ENCODE measurements at regions not wholly inside any gene's neighbourhood (a gene's known extent, or its start where the extent isn't known, plus 50 kb on each side); places are given as distances from the start of the nearest gene placed in this dataset.

- no peak for TF ChIP-seq SIX5 (IDR thresholded peaks at IDR 0.05; ENCODE audit: low read depth, low read length)
- TF ChIP-seq BRCA1 (IDR thresholded peaks at IDR 0.05; ENCODE audit: low read depth, low read length) = no peak
- TF ChIP-seq POLR2A (IDR thresholded peaks at IDR 0.05; ENCODE audit: control extremely low read depth in 1 of 2, low read depth in 2 of 2, low read length in 2 of 2) = no peak
- TF ChIP-seq SP2 (IDR thresholded peaks at IDR 0.05; ENCODE audit: low read length) = no peak
- no peak for TF ChIP-seq EGR1 (IDR thresholded peaks at IDR 0.05; ENCODE audit: borderline replicate concordance, low read depth, low read length)
- no peak for TF ChIP-seq CTCF (IDR thresholded peaks at IDR 0.05; ENCODE audit: control extremely low read depth in 1 of 3, insufficient read depth in 1 of 3, low read depth in 1 of 3, low read length in 3 of 3)
- TF ChIP-seq NRF1 (IDR thresholded peaks at IDR 0.05; ENCODE audit: low read depth, low read length) = no peak
- TF ChIP-seq CHD1 (IDR thresholded peaks at IDR 0.05; ENCODE audit: low read depth, low read length) = no peak
- TF ChIP-seq, protein P1, sequence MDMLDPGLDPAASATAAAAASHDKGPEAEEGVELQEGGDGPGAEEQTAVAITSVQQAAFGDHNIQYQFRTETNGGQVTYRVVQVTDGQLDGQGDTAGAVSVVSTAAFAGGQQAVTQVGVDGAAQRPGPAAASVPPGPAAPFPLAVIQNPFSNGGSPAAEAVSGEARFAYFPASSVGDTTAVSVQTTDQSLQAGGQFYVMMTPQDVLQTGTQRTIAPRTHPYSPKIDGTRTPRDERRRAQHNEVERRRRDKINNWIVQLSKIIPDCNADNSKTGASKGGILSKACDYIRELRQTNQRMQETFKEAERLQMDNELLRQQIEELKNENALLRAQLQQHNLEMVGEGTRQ (IDR thresholded peaks at IDR 0.05; ENCODE audit: low read length) = no peak
- no peak for TF ChIP-seq JUN (IDR thresholded peaks at IDR 0.05; ENCODE audit: low read depth, low read length)
- TF ChIP-seq BCL11A (IDR thresholded peaks at IDR 0.05; ENCODE audit: low read depth in 2 of 2, low read length in 2 of 2) = no peak
- no peak for TF ChIP-seq TCF12 (IDR thresholded peaks at IDR 0.05; ENCODE audit: low read depth, low read length)
- Histone ChIP-seq H3K4me3 (ENCODE audit: extremely low read depth in 1 of 4, insufficient read depth in 2 of 4, low read depth in 3 of 4, low read length in 4 of 4) (no peak overlapping the region), H3K23ac (ENCODE audit: insufficient read length) (no peak overlapping the region), H2BK120ac (replicated peaks; ENCODE audit: low read depth, low read length) (no peak overlapping the region), H3K4me2 (ENCODE audit: insufficient read depth in 1 of 2, low read depth in 2 of 2, low read length in 2 of 2) (no peak overlapping the region), H3K36me3 (ENCODE audit: control insufficient read depth in 2 of 4, insufficient read depth in 4 of 4, low read length in 3 of 4) (no peaks in the 10 kb centered on the region), H4K91ac (replicated peaks; ENCODE audit: insufficient read length, low read length) (no peak overlapping the region), H3K9me3 (ENCODE audit: insufficient read depth in 2 of 2, low read depth in 1 of 2, low read length in 1 of 2) (peaks cover 0 to 6% of the 10 kb centered on the region in 2 experiments; a peak in 1 of 4 replicates), H3K27me3 (replicated peaks in 1 of 4; ENCODE audit: control insufficient read depth in 3 of 4, extremely low read depth in 1 of 4, insufficient read depth in 3 of 4, low read length in 3 of 4) (no peaks in the 10 kb centered on the region), H4K5ac (ENCODE audit: insufficient read length, low read depth, low read length) (no peak overlapping the region), H2AFZ (ENCODE audit: low read length) (no peak overlapping the region), H3K23me2 (ENCODE audit: low read depth, low read length) (no peaks in the 10 kb centered on the region), H3K4ac (replicated peaks; ENCODE audit: insufficient read length, low read depth, low read length) (no peak overlapping the region), H3K14ac (ENCODE audit: insufficient read length) (no peak overlapping the region), H3K4me1 (replicated peaks in 1 of 4; ENCODE audit: control insufficient read depth in 3 of 4, insufficient read depth in 4 of 4, low read length in 3 of 4) (no peaks in the 10 kb centered on the region), H2BK12ac (ENCODE audit: low read depth, low read length) (no peak overlapping the region), H4K20me1 (replicated peaks in 1 of 2; ENCODE audit: control insufficient read depth in 1 of 2, insufficient read depth in 2 of 2, low read length in 2 of 2) (no peaks in the 10 kb centered on the region), H4K8ac (ENCODE audit: extremely low read depth, insufficient read depth, low read length) (no peak overlapping the region), H2BK15ac (ENCODE audit: low read length) (no peak overlapping the region), H2BK5ac (ENCODE audit: low read depth, low read length) (no peak overlapping the region), H2AK5ac (ENCODE audit: low read depth, low read length) (no peak overlapping the region), H3K56ac (replicated peaks; ENCODE audit: insufficient read length, low read depth, low read length) (no peak overlapping the region), H3K79me2 (ENCODE audit: control insufficient read depth in 1 of 2, insufficient read depth in 2 of 2, low read length in 2 of 2) (no peaks in the 10 kb centered on the region), H3K18ac (ENCODE audit: extremely low read depth, low read length) (no peak overlapping the region), H3K79me1 (ENCODE audit: low read depth, low read length) (no peaks in the 10 kb centered on the region), H3K9ac (replicated peaks in 1 of 4; ENCODE audit: extremely low read depth in 1 of 4, low read depth in 3 of 4, low read length in 3 of 4) (no peak overlapping the region), H2BK20ac (ENCODE audit: low read length) (no peak overlapping the region), H3K27ac (ENCODE audit: low read depth, low read length) (no peak overlapping the region)
- 96% methylated on average over 3 of the region's 3 CpGs; no CpG with 5 or more reads in 1 of the 2 experiments for WGBS, 2 experiments (ENCODE audit: extremely low coverage in 1 of 2, insufficient coverage in 1 of 2, insufficient read length in 1 of 2, insufficient replicate concordance in 2 of 2, low coverage in 1 of 2, low lambda C conversion rate in 2 of 2, missing lambda C conversion rate in 1 of 2)
- DNase-seq (ENCODE audit: low read depth in 1 of 2, low spot score in 2 of 2) (no peak), FAIRE-seq (no peak)
- CTCF ChIA-PET (ENCODE audit: partially characterized antibody) = interaction anchor here (0.6 kb wide), 1 partner anchor 177 kb away, joined by 3 read pairs; no protein-coding TSS in a partner anchor
- POLR2A ChIA-PET (ENCODE audit: partially characterized antibody) = no interaction called here
Observed at GRCh38 chr20:60144404-60144803, 186.2 kb downstream of the CDH26 start.

All from H1 (cell line).